SJSA1 (cell line): ENCODE measurements at regions not wholly inside any gene's neighbourhood (a gene's known extent, or its start where the extent isn't known, plus 50 kb on each side); places are given as distances from the start of the nearest gene placed in this dataset.

Experiments used
- DNase-seq, 2 experiments: peaks; one replicate each; pipeline ENCODE4 v3.0.0-alpha.2; 2015 to 2020; ENCODE audit warnings: low spot score in 2 of 2, low read depth in 1 of 2
- H3K27ac ChIP-seq: fragments of 250-450 bp; sonication (Bioruptor Pico); 2 replicates; pipeline ENCODE4 v1.5.1; 2020; ENCODE audit warnings: mild to moderate bottlenecking, moderate library complexity
- H3K27me3 ChIP-seq: fragments of 250-450 bp; sonication (Bioruptor Pico); replicated peaks from 2 replicates; pipeline ENCODE4 v1.5.1; 2020; ENCODE audit warnings: mild to moderate bottlenecking, moderate library complexity
- H3K36me3 ChIP-seq: fragments of 250-450 bp; sonication (Bioruptor Pico); 2 replicates; pipeline ENCODE4 v1.5.1; 2020; ENCODE audit warnings: mild to moderate bottlenecking
- H3K4me1 ChIP-seq: fragments of 250-450 bp; sonication (Bioruptor Pico); replicated peaks from 2 replicates; pipeline ENCODE4 v1.6.1; 2021; ENCODE audit warnings: mild to moderate bottlenecking
- H3K4me3 ChIP-seq: fragments of 250-450 bp; sonication (Bioruptor Pico); 2 replicates; pipeline ENCODE4 v1.5.1; 2020; ENCODE audit warnings: mild to moderate bottlenecking
- H3K9me3 ChIP-seq: fragments of 250-450 bp; sonication (Bioruptor Pico); replicated peaks from 2 replicates; pipeline ENCODE4 v1.5.1; 2020; ENCODE audit warnings: mild to moderate bottlenecking

GRCh38 chr6:53974941-53975340 lies 136.3 kb upstream of the MLIP start:
- Histone ChIP-seq H3K4me1 (no peaks in the 10 kb centered on the region), H3K27ac (no peak overlapping the region), H3K9me3 (no peaks in the 10 kb centered on the region), H3K36me3 (no peaks in the 10 kb centered on the region), H3K4me3 (no peak overlapping the region), H3K27me3 (no peaks in the 10 kb centered on the region)
- no peak for DNase-seq

GRCh38 chr6:53975941-53976615 lies 135.2 kb upstream of the MLIP start:
- H3K9me3 ChIP-seq: no peaks in the 10 kb centered on the region
- no peak for DNase-seq
- no peaks in the 10 kb centered on the region for H3K4me1 ChIP-seq
- H3K27me3 ChIP-seq: no peaks in the 10 kb centered on the region
- no peak overlapping the region for H3K4me3 ChIP-seq
- no peaks in the 10 kb centered on the region for H3K36me3 ChIP-seq
- no peak overlapping the region for H3K27ac ChIP-seq

GRCh38 chr6:53977551-53977950 lies 133.7 kb upstream of the MLIP start:
- Histone ChIP-seq H3K9me3 (no peaks in the 10 kb centered on the region), H3K36me3 (no peaks in the 10 kb centered on the region), H3K27ac (no peak overlapping the region), H3K4me3 (no peak overlapping the region), H3K27me3 (no peaks in the 10 kb centered on the region), H3K4me1 (no peaks in the 10 kb centered on the region)
- no peak for DNase-seq

GRCh38 chr6:53979468-53980067 lies 131.7 kb upstream of the MLIP start:
- peak in 1 of 2 experiments; percentile 44 for DNase-seq

GRCh38 chr6:53982366-53983050 lies 128.7 kb upstream of the MLIP start:
- DNase-seq: no peak
- no peak overlapping the region for H3K27ac ChIP-seq

More at GRCh38 chr6:53979468-53980067, 131.7 kb upstream of the MLIP start:
- no peaks in the 10 kb centered on the region for H3K9me3 ChIP-seq
- no peaks in the 10 kb centered on the region for H3K36me3 ChIP-seq
- no peak overlapping the region for H3K4me3 ChIP-seq
- peaks cover 20% of the 10 kb centered on the region for H3K4me1 ChIP-seq
- no peak overlapping the region for H3K27ac ChIP-seq
- no peaks in the 10 kb centered on the region for H3K27me3 ChIP-seq

GRCh38 chr6:53983301-53983700 lies 127.9 kb upstream of the MLIP start:
- no peak overlapping the region for H3K4me3 ChIP-seq
- H3K9me3 ChIP-seq: no peaks in the 10 kb centered on the region
- H3K27me3 ChIP-seq: no peaks in the 10 kb centered on the region
- peak overlapping the region; percentile 43; the same call in 1 of the 2 replicates for H3K27ac ChIP-seq
- H3K36me3 ChIP-seq: no peaks in the 10 kb centered on the region
- peak in 1 of 2 experiments; percentile 9 for DNase-seq
- H3K4me1 ChIP-seq: peaks cover 24% of the 10 kb centered on the region

More at GRCh38 chr6:53982366-53983050, 128.7 kb upstream of the MLIP start:
- Histone ChIP-seq H3K4me3 (no peak overlapping the region), H3K36me3 (no peaks in the 10 kb centered on the region), H3K27me3 (no peaks in the 10 kb centered on the region), H3K4me1 (peaks cover 24% of the 10 kb centered on the region), H3K9me3 (no peaks in the 10 kb centered on the region)

- Histone ChIP-seq H3K27me3 (no peaks in the 10 kb centered on the region), H3K4me3 (no peak overlapping the region), H3K36me3 (no peaks in the 10 kb centered on the region), H3K4me1 (peaks cover 24% of the 10 kb centered on the region), H3K9me3 (no peaks in the 10 kb centered on the region), H3K27ac (peak overlapping the region; percentile 43)
- DNase-seq: peak; percentile 74 to 78
Observed at GRCh38 chr6:53984163-53984562, 127.1 kb upstream of the MLIP start.

GRCh38 chr6:53984581-53984980 lies 126.7 kb upstream of the MLIP start:
- peaks cover 24% of the 10 kb centered on the region for H3K4me1 ChIP-seq
- no peaks in the 10 kb centered on the region for H3K27me3 ChIP-seq
- no peaks in the 10 kb centered on the region for H3K36me3 ChIP-seq
- H3K9me3 ChIP-seq: no peaks in the 10 kb centered on the region
- no peak for DNase-seq
- H3K27ac ChIP-seq: no peak overlapping the region
- H3K4me3 ChIP-seq: no peak overlapping the region

- Histone ChIP-seq H3K36me3 (no peaks in the 10 kb centered on the region), H3K4me1 (peaks cover 24% of the 10 kb centered on the region), H3K9me3 (no peaks in the 10 kb centered on the region), H3K27me3 (no peaks in the 10 kb centered on the region), H3K27ac (no peak overlapping the region), H3K4me3 (no peak overlapping the region)
- no peak for DNase-seq
Observed at GRCh38 chr6:53985366-53985765, 125.9 kb upstream of the MLIP start.

- Histone ChIP-seq H3K27ac (no peak overlapping the region), H3K4me3 (no peak overlapping the region), H3K9me3 (no peaks in the 10 kb centered on the region), H3K27me3 (no peaks in the 10 kb centered on the region), H3K36me3 (no peaks in the 10 kb centered on the region), H3K4me1 (peaks cover 24% of the 10 kb centered on the region)
- peak in 1 of 2 experiments; percentile 37 for DNase-seq
Observed at GRCh38 chr6:53986165-53986720, 125.0 kb upstream of the MLIP start.

- no peak for DNase-seq
- no peaks in the 10 kb centered on the region for H3K9me3 ChIP-seq
- no peaks in the 10 kb centered on the region for H3K36me3 ChIP-seq
- peaks cover 24% of the 10 kb centered on the region for H3K4me1 ChIP-seq
- H3K27me3 ChIP-seq: no peaks in the 10 kb centered on the region
- H3K27ac ChIP-seq: no peak overlapping the region
- H3K4me3 ChIP-seq: no peak overlapping the region
Observed at GRCh38 chr6:53986721-53987521, 124.3 kb upstream of the MLIP start.

- H3K9me3 ChIP-seq: no peaks in the 10 kb centered on the region
- no peaks in the 10 kb centered on the region for H3K36me3 ChIP-seq
- no peak for DNase-seq
- peaks cover 24% of the 10 kb centered on the region for H3K4me1 ChIP-seq
- no peaks in the 10 kb centered on the region for H3K27me3 ChIP-seq
- H3K27ac ChIP-seq: no peak overlapping the region
- no peak overlapping the region for H3K4me3 ChIP-seq
Observed at GRCh38 chr6:53987522-53987888, 123.7 kb upstream of the MLIP start.

GRCh38 chr6:53989504-53989903 lies 121.7 kb upstream of the MLIP start:
- no peaks in the 10 kb centered on the region for H3K27me3 ChIP-seq
- no peaks in the 10 kb centered on the region for H3K9me3 ChIP-seq
- H3K27ac ChIP-seq: no peak overlapping the region
- DNase-seq: no peak
- no peak overlapping the region for H3K4me3 ChIP-seq
- H3K4me1 ChIP-seq: peaks cover 5% of the 10 kb centered on the region
- no peaks in the 10 kb centered on the region for H3K36me3 ChIP-seq
